SU-DHL-6 (cell line): ENCODE measurements at regions not wholly inside any gene's neighbourhood (a gene's known extent, or its start where the extent isn't known, plus 50 kb on each side); places are given as distances from the start of the nearest gene placed in this dataset.

ENCODE experiments used
- EZH2phosphoT487 ChIP-seq: fragments of 200-600 bp; sonication (generic), shearing (Covaris generic); conservative IDR thresholded peaks from 2 replicates; pipeline ENCODE4 v1.6.1; 2018; ENCODE audit warnings: mild to moderate bottlenecking, antibody characterized with exemption, low read length, moderate library complexity, mixed read lengths
- TF ChIP-seq, protein P1 (sequence below): fragments of 200-600 bp; sonication (generic); IDR thresholded peaks from one replicate; pipeline ENCODE4 v1.5.1; 2017; ENCODE audit warnings: antibody characterized with exemption, mild to moderate bottlenecking, low read length, moderate library complexity; ENCODE audit not compliant: insufficient read depth, poor library complexity, severe bottlenecking

DNA sequence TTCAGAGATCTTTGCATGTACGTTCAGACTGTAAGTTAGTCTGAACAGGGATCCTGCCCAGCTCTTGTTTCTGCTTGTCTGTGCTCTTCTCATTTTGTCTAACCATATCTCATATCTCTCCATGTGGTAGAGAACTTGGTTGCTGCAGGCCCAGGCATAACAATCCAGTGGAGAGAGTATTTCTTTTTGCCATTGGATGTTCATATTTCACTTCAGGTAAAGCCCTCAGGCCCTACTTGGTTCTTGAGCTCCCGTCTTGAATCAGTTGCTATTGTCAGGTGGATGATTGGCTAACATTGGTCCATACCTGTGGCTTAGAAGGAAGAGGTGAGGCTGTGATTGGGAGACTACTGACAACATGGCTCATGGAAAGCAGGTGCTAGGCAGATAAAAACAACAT, 357.7 kb upstream of the FLRT2 start:
- TF ChIP-seq, protein P1, sequence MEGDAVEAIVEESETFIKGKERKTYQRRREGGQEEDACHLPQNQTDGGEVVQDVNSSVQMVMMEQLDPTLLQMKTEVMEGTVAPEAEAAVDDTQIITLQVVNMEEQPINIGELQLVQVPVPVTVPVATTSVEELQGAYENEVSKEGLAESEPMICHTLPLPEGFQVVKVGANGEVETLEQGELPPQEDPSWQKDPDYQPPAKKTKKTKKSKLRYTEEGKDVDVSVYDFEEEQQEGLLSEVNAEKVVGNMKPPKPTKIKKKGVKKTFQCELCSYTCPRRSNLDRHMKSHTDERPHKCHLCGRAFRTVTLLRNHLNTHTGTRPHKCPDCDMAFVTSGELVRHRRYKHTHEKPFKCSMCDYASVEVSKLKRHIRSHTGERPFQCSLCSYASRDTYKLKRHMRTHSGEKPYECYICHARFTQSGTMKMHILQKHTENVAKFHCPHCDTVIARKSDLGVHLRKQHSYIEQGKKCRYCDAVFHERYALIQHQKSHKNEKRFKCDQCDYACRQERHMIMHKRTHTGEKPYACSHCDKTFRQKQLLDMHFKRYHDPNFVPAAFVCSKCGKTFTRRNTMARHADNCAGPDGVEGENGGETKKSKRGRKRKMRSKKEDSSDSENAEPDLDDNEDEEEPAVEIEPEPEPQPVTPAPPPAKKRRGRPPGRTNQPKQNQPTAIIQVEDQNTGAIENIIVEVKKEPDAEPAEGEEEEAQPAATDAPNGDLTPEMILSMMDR, result no peak
- TF ChIP-seq EZH2phosphoT487, result no peak
